ENCODE measurements at regions not wholly inside any gene's neighbourhood (a gene's known extent, or its start where the extent isn't known, plus 50 kb on each side); places are given as distances from the start of the nearest gene placed in this dataset.

- Mint-ChIP-seq H3K36me3 (ENCODE audit: low read depth) (no peaks in the 10 kb centered on the region), H3K4me1 (ENCODE audit: low read depth) (peaks cover 21% of the 10 kb centered on the region), H3K4me3 (no peak overlapping the region), H3K27me3 (ENCODE audit: insufficient read depth) (no peaks in the 10 kb centered on the region), H3K9me3 (no peaks in the 10 kb centered on the region), H3K27ac (no peak overlapping the region)
- TF ChIP-seq CTCF (IDR thresholded peaks at IDR 0.05) = no peak
- no peak for DNase-seq
Measured at GRCh38 chr3:110234831-110235230, 836.8 kb upstream of the NECTIN3 start.

- Mint-ChIP-seq H3K27me3 (ENCODE audit: insufficient read depth) (no peaks in the 10 kb centered on the region), H3K4me1 (ENCODE audit: low read depth) (peaks cover 21% of the 10 kb centered on the region)
- no peak for DNase-seq
Measured at GRCh38 chr3:110236976-110237610, 834.5 kb upstream of the NECTIN3 start.

GRCh38 chr3:110243081-110243480 is 828.5 kb upstream of the NECTIN3 start:
- Mint-ChIP-seq H3K9me3 (no peaks in the 10 kb centered on the region), H3K27ac (no peak overlapping the region), H3K27me3 (ENCODE audit: insufficient read depth) (no peaks in the 10 kb centered on the region), H3K4me3 (no peak overlapping the region), H3K36me3 (ENCODE audit: low read depth) (no peaks in the 10 kb centered on the region), H3K4me1 (ENCODE audit: low read depth) (peaks cover under 1% of the 10 kb centered on the region; the same call in 1 of the 2 replicates)
- no peak for DNase-seq
- TF ChIP-seq CTCF (IDR thresholded peaks at IDR 0.05) = no peak

More at GRCh38 chr3:110236976-110237610, 834.5 kb upstream of the NECTIN3 start:
- no peak overlapping the region for H3K27ac Mint-ChIP-seq
- TF ChIP-seq CTCF (IDR thresholded peaks at IDR 0.05) = no peak
- H3K36me3 Mint-ChIP-seq (ENCODE audit: low read depth) = no peaks in the 10 kb centered on the region
- no peaks in the 10 kb centered on the region for H3K9me3 Mint-ChIP-seq
- no peak overlapping the region for H3K4me3 Mint-ChIP-seq

- no peak for TF ChIP-seq CTCF (IDR thresholded peaks at IDR 0.05)
- H3K27ac Mint-ChIP-seq = no peak overlapping the region
- H3K9me3 Mint-ChIP-seq = no peaks in the 10 kb centered on the region
- no peaks in the 10 kb centered on the region for H3K36me3 Mint-ChIP-seq (ENCODE audit: low read depth)
- H3K27me3 Mint-ChIP-seq (ENCODE audit: insufficient read depth) = no peaks in the 10 kb centered on the region
- DNase-seq = no peak
- no peak overlapping the region for H3K4me3 Mint-ChIP-seq
- peaks cover 13% of the 10 kb centered on the region for H3K4me1 Mint-ChIP-seq (ENCODE audit: low read depth)
Measured at GRCh38 chr3:110246796-110247376, 824.7 kb upstream of the NECTIN3 start.

- no peak for TF ChIP-seq CTCF (IDR thresholded peaks at IDR 0.05)
- Mint-ChIP-seq H3K4me3 (no peak overlapping the region), H3K27me3 (ENCODE audit: insufficient read depth) (no peaks in the 10 kb centered on the region), H3K36me3 (ENCODE audit: low read depth) (no peaks in the 10 kb centered on the region), H3K9me3 (no peaks in the 10 kb centered on the region), H3K4me1 (ENCODE audit: low read depth) (peaks cover 13% of the 10 kb centered on the region), H3K27ac (no peak overlapping the region)
- DNase-seq = no peak
Measured at GRCh38 chr3:110248666-110249065, 823.0 kb upstream of the NECTIN3 start.

All from HFFc6 (cell line).